ENCODE measurements at regions not wholly inside any gene's neighbourhood (a gene's known extent, or its start where the extent isn't known, plus 50 kb on each side); places are given as distances from the start of the nearest gene placed in this dataset.

DNA sequence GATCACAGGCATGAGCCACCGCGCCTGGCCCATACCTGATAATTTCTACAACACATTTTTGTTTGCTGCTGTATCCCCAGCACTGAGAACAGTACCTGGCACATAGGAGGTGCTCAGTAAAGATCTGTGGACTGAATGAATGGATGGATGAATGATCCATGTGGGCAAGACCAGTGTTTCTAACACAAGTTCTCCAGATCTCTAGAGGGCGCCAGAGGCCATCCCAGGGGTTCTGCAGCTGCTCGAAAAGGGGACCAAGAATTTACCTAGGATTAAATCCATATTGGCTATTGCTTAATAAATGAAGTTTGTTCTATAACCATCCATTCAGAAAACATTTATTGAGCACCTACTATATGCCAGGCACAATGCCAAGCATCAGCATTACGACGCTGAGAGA lies 167.7 kb downstream of the ACTL8 start:
- no peak overlapping the region for H3K27ac Mint-ChIP-seq (ENCODE audit: unreplicated experiment)
- CTCF ChIA-PET = interaction anchor here (0.7 to 1.4 kb wide), 3 partner anchors 12 to 659 kb away, joined by 3 to 4 read pairs (median 3); no protein-coding TSS in a partner anchor
- no peaks in the 10 kb centered on the region for H3K4me1 Mint-ChIP-seq (ENCODE audit: low read depth, unreplicated experiment)
- no peaks in the 10 kb centered on the region for H3K27me3 Mint-ChIP-seq (ENCODE audit: insufficient read depth, unreplicated experiment)
- H3K36me3 ChIP-seq (ENCODE audit: control insufficient read depth, insufficient read depth, low read length) = no peaks in the 10 kb centered on the region
- TF ChIP-seq, protein P1, sequence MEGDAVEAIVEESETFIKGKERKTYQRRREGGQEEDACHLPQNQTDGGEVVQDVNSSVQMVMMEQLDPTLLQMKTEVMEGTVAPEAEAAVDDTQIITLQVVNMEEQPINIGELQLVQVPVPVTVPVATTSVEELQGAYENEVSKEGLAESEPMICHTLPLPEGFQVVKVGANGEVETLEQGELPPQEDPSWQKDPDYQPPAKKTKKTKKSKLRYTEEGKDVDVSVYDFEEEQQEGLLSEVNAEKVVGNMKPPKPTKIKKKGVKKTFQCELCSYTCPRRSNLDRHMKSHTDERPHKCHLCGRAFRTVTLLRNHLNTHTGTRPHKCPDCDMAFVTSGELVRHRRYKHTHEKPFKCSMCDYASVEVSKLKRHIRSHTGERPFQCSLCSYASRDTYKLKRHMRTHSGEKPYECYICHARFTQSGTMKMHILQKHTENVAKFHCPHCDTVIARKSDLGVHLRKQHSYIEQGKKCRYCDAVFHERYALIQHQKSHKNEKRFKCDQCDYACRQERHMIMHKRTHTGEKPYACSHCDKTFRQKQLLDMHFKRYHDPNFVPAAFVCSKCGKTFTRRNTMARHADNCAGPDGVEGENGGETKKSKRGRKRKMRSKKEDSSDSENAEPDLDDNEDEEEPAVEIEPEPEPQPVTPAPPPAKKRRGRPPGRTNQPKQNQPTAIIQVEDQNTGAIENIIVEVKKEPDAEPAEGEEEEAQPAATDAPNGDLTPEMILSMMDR (IDR thresholded peaks at IDR 0.05; ENCODE audit: insufficient read depth in 1 of 2, low read depth in 1 of 2, low read length in 1 of 2, severe bottlenecking in 1 of 2, unreplicated experiment in 1 of 2) = peak; percentile 32 to 47
- no peaks in the 10 kb centered on the region for H3K4me1 ChIP-seq
- no peaks in the 10 kb centered on the region for H3K9me3 ChIP-seq
- POLR2A ChIA-PET = no interaction called here
- no TSS peak for BruUV-seq (replicated peaks)
- no peak overlapping the region for H3K4me3 Mint-ChIP-seq (ENCODE audit: unreplicated experiment)
- intact Hi-C loops (cut with micrococcal nuclease; ENCODE audit: unreplicated experiment) = loop anchor here (5.0 to 10.0 kb wide), 2 partner anchors 74 to 172 kb away; no protein-coding TSS in a partner anchor
- H3K9me3 Mint-ChIP-seq (ENCODE audit: unreplicated experiment) = no peaks in the 10 kb centered on the region
- H3K27me3 ChIP-seq (replicated peaks; ENCODE audit: control insufficient read depth, insufficient read depth, low read length) = no peaks in the 10 kb centered on the region
- no peaks in the 10 kb centered on the region for H3K36me3 Mint-ChIP-seq (ENCODE audit: insufficient read depth, unreplicated experiment)
- no peak overlapping the region for H3K4me3 ChIP-seq (ENCODE audit: low read depth, low read length)
- peak in 1 of 2 experiments; percentile 37 for DNase-seq

DNA sequence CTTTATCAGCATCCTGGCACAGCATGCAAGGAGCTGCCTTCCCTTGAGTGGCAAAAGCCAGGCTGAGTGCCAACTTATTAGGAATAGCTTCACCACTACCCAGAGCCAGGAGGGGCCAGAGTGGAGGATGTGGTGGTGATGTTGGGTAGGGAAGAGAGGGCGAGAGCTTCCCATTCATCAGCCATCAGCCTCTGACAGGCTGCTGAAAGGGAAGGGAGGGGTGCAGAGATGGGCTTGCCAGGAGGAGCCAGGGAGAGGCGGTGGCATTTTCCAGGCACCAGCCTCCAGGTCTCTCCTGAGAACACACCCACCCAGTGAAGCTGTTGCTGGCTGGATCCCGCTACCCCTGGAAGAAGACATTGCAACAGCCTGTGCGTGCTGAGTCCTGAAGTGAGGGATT lies 168.5 kb downstream of the ACTL8 start:
- peaks cover 2% of the 10 kb centered on the region for H3K27me3 Mint-ChIP-seq (ENCODE audit: insufficient read depth, unreplicated experiment)

DNA sequence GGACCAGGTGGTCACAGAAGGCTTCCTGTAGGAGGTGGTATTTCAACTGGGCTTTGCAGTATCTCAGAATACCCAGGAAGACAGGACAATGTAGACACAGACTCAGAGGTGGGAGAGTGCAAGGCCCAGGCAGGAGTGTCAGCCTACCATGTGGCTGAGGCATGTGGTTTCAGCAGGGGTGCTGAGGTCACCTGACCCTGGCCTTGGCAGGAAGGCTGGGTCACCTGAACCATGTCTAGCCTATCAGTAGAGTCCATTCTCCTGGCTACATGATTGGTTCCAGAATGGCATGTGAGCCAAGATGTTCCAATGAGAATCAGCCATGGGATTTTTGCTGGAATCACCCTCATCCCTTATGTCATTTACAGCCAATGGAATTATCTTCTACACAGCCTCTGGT lies 169.4 kb downstream of the ACTL8 start:
- no peaks in the 10 kb centered on the region for H3K36me3 Mint-ChIP-seq (ENCODE audit: insufficient read depth, unreplicated experiment)
- intact Hi-C loops (cut with micrococcal nuclease; ENCODE audit: unreplicated experiment) = loop anchor here (5.0 to 10.0 kb wide), 2 partner anchors 73 to 170 kb away; no protein-coding TSS in a partner anchor
- no peaks in the 10 kb centered on the region for H3K9me3 Mint-ChIP-seq (ENCODE audit: unreplicated experiment)
- Histone ChIP-seq H3K4me3 (ENCODE audit: low read depth, low read length) (no peak overlapping the region), H3K36me3 (ENCODE audit: control insufficient read depth, insufficient read depth, low read length) (no peaks in the 10 kb centered on the region), H3K9me3 (no peaks in the 10 kb centered on the region), H3K27me3 (replicated peaks; ENCODE audit: control insufficient read depth, insufficient read depth, low read length) (no peaks in the 10 kb centered on the region), H3K4me1 (no peaks in the 10 kb centered on the region)
- TF ChIP-seq, protein P1 (IDR thresholded peaks at IDR 0.05; ENCODE audit: insufficient read depth in 1 of 2, low read depth in 1 of 2, low read length in 1 of 2, severe bottlenecking in 1 of 2, unreplicated experiment in 1 of 2) = no peak
- peaks cover 2% of the 10 kb centered on the region for H3K27me3 Mint-ChIP-seq (ENCODE audit: insufficient read depth, unreplicated experiment)
- H3K27ac Mint-ChIP-seq (ENCODE audit: unreplicated experiment) = no peak overlapping the region
- ChIA-PET CTCF (no interaction called here), POLR2A (no interaction called here)
- no peak for DNase-seq
- H3K4me1 Mint-ChIP-seq (ENCODE audit: low read depth, unreplicated experiment) = no peaks in the 10 kb centered on the region
- H3K4me3 Mint-ChIP-seq (ENCODE audit: unreplicated experiment) = no peak overlapping the region
- no TSS peak for BruUV-seq (replicated peaks)

More for the DNA sequence above, 168.5 kb downstream of the ACTL8 start:
- no peaks in the 10 kb centered on the region for H3K36me3 ChIP-seq (ENCODE audit: control insufficient read depth, insufficient read depth, low read length)
- no peaks in the 10 kb centered on the region for H3K9me3 ChIP-seq
- intact Hi-C loops (cut with micrococcal nuclease; ENCODE audit: unreplicated experiment) = loop anchor here (5.0 to 10.0 kb wide), 2 partner anchors 74 to 171 kb away; no protein-coding TSS in a partner anchor
- BruUV-seq (replicated peaks) = no TSS peak
- no peak for DNase-seq
- ChIA-PET POLR2A (no interaction called here), CTCF (interaction anchor here (0.7 to 1.4 kb wide), 3 partner anchors 12 to 658 kb away, joined by 3 to 4 read pairs (median 3); no protein-coding TSS in a partner anchor)
- no peak overlapping the region for H3K4me3 ChIP-seq (ENCODE audit: low read depth, low read length)
- H3K9me3 Mint-ChIP-seq (ENCODE audit: unreplicated experiment) = no peaks in the 10 kb centered on the region
- no peak overlapping the region for H3K27ac Mint-ChIP-seq (ENCODE audit: unreplicated experiment)
- H3K4me3 Mint-ChIP-seq (ENCODE audit: unreplicated experiment) = no peak overlapping the region
- TF ChIP-seq, protein P1 (IDR thresholded peaks at IDR 0.05; ENCODE audit: insufficient read depth in 1 of 2, low read depth in 1 of 2, low read length in 1 of 2, severe bottlenecking in 1 of 2, unreplicated experiment in 1 of 2) = no peak
- no peaks in the 10 kb centered on the region for H3K36me3 Mint-ChIP-seq (ENCODE audit: insufficient read depth, unreplicated experiment)
- no peaks in the 10 kb centered on the region for H3K4me1 ChIP-seq
- H3K27me3 ChIP-seq (replicated peaks; ENCODE audit: control insufficient read depth, insufficient read depth, low read length) = no peaks in the 10 kb centered on the region
- H3K4me1 Mint-ChIP-seq (ENCODE audit: low read depth, unreplicated experiment) = no peaks in the 10 kb centered on the region

Measured in Caco-2 (cell line).